Neural cell (in vitro differentiated cells): ENCODE measurements at regions not wholly inside any gene's neighbourhood (a gene's known extent, or its start where the extent isn't known, plus 50 kb on each side); places are given as distances from the start of the nearest gene placed in this dataset.

ENCODE experiments used
- H2AFZ ChIP-seq: fragments of 200-600, 300-800 bp; sonication (generic), shearing (Covaris generic); 2 replicates; pipeline ENCODE4 v1.6.0; 2014; ENCODE audit warnings: low read depth, mild to moderate bottlenecking, antibody characterized with exemption, low read length, moderate library complexity
- H3F3A ChIP-seq: fragments of 200-600 bp; shearing (Covaris generic); 2 replicates; pipeline ENCODE4 v1.6.1; 2016; ENCODE audit warnings: mild to moderate bottlenecking, moderate library complexity, mixed read lengths, antibody characterized with exemption, low read length; ENCODE audit not compliant: insufficient read depth, poor library complexity, severe bottlenecking
- H3K27ac ChIP-seq: fragments of 200-600, 300-800 bp; sonication (generic), shearing (Covaris generic); 2 replicates; pipeline ENCODE4 v1.5.1; 2014; ENCODE audit warnings: mild to moderate bottlenecking, low read length, moderate library complexity
- H3K27me3 ChIP-seq: fragments of 300-800, 200-600 bp; sonication (generic), shearing (Covaris generic); 2 replicates; pipeline ENCODE4 v1.6.0; 2014; ENCODE audit warnings: mild to moderate bottlenecking, low read depth, low read length, moderate library complexity; ENCODE audit not compliant: insufficient read depth
- H3K36me3 ChIP-seq: fragments of 300-800, 200-600 bp; sonication (generic), shearing (Covaris generic); 2 replicates; pipeline ENCODE4 v1.5.1; 2014; ENCODE audit warnings: mild to moderate bottlenecking, antibody characterized with exemption, low read length, moderate library complexity; ENCODE audit not compliant: insufficient read depth
- H3K4me2 ChIP-seq: fragments of 300-800, 200-600 bp; sonication (generic), shearing (Covaris generic); 2 replicates; pipeline ENCODE4 v1.6.0; 2014; ENCODE audit warnings: mild to moderate bottlenecking, low read length
- H3K4me3 ChIP-seq: fragments of 300-800, 200-600 bp; sonication (generic), shearing (Covaris generic); 2 replicates; pipeline ENCODE4 v1.5.1; 2014; ENCODE audit warnings: mild to moderate bottlenecking, low read length, moderate library complexity
- H3K79me2 ChIP-seq: fragments of 200-600 bp; shearing (Covaris generic); replicated peaks from 2 replicates; pipeline ENCODE4 v1.6.0; 2014; ENCODE audit warnings: mild to moderate bottlenecking, low read length, moderate library complexity; ENCODE audit not compliant: insufficient read depth
- H3K9ac ChIP-seq: fragments of 300-800, 200-600 bp; sonication (generic), shearing (Covaris generic); 2 replicates; pipeline ENCODE4 v1.6.1; 2016; ENCODE audit warnings: mild to moderate bottlenecking, low read length, mixed read lengths
- H3K9me2 ChIP-seq: fragments of 200-600 bp; shearing (Covaris generic); 2 replicates; pipeline ENCODE4 v1.6.1; 2016; ENCODE audit warnings: mild to moderate bottlenecking, low read length, mixed read lengths; ENCODE audit not compliant: insufficient read depth
- H3K9me3 ChIP-seq: fragments of 200-600, 300-800 bp; sonication (generic), shearing (Covaris generic); 2 replicates; pipeline ENCODE4 v1.6.1; 2016; ENCODE audit warnings: mild to moderate bottlenecking, mixed run types, low read length, moderate library complexity, mixed read lengths
- H4K20me1 ChIP-seq: fragments of 200-600 bp; shearing (Covaris generic); 2 replicates; pipeline ENCODE4 v1.6.1; 2016; ENCODE audit warnings: mild to moderate bottlenecking, mixed run types; ENCODE audit not compliant: insufficient read depth
- EP300 ChIP-seq: fragments of 450-650 bp; conservative IDR thresholded peaks from 2 replicates; pipeline ENCODE4 v1.6.1; 2014; ENCODE audit warnings: antibody characterized with exemption, mild to moderate bottlenecking, moderate library complexity; ENCODE audit not compliant: poor library complexity, severe bottlenecking
- EZH2 ChIP-seq: fragments of 200-600, 300-800 bp; shearing (Covaris generic), sonication (generic); IDR thresholded peaks from 2 replicates; pipeline ENCODE4 v1.6.1; 2014; ENCODE audit warnings: antibody characterized with exemption, low read length, borderline replicate concordance, mild to moderate bottlenecking; ENCODE audit not compliant: insufficient read depth, poor library complexity, severe bottlenecking
- MXI1 ChIP-seq: fragments of 450-650 bp; conservative IDR thresholded peaks from 2 replicates; pipeline ENCODE4 v1.6.1; 2014; ENCODE audit warnings: antibody characterized with exemption, mild to moderate bottlenecking; ENCODE audit not compliant: poor library complexity, severe bottlenecking
- POLR2AphosphoS5 ChIP-seq: IDR thresholded peaks from 2 replicates; pipeline ENCODE4 v1.6.1; 2012
- RAD21 ChIP-seq: fragments of 450-650 bp; conservative IDR thresholded peaks from 2 replicates; pipeline ENCODE4 v1.6.1; 2014; ENCODE audit warnings: antibody characterized with exemption, mild to moderate bottlenecking, moderate library complexity
- SMC3 ChIP-seq: fragments of 450-650 bp; conservative IDR thresholded peaks from 2 replicates; pipeline ENCODE4 v1.6.1; 2014; ENCODE audit warnings: antibody characterized with exemption, mild to moderate bottlenecking, moderate library complexity; ENCODE audit not compliant: poor library complexity
- TAF1 ChIP-seq: IDR thresholded peaks from 2 replicates; pipeline ENCODE4 v1.6.1; 2012; ENCODE audit warnings: low read depth
- TF ChIP-seq, protein P1 (sequence below): IDR thresholded peaks from 2 replicates; pipeline ENCODE4 v1.6.1; 2012; ENCODE audit warnings: borderline replicate concordance
- TF ChIP-seq, protein P2 (sequence below): fragments of 450-650 bp; IDR thresholded peaks from 2 replicates; pipeline ENCODE4 v1.5.1; 2014; ENCODE audit warnings: antibody characterized with exemption, mild to moderate bottlenecking, moderate library complexity; ENCODE audit not compliant: poor library complexity, severe bottlenecking

- Histone ChIP-seq H3K9me2 (no peaks in the 10 kb centered on the region), H3K4me2 (no peak overlapping the region), H3K27ac (no peak overlapping the region), H2AFZ (no peak overlapping the region), H3K79me2 (no peaks in the 10 kb centered on the region), H3K9ac (no peak overlapping the region), H3F3A (no peaks in the 10 kb centered on the region), H3K4me3 (no peak overlapping the region), H3K9me3 (no peaks in the 10 kb centered on the region), H4K20me1 (no peaks in the 10 kb centered on the region), H3K36me3 (no peaks in the 10 kb centered on the region), H3K27me3 (no peaks in the 10 kb centered on the region)
- TF ChIP-seq, protein P1, sequence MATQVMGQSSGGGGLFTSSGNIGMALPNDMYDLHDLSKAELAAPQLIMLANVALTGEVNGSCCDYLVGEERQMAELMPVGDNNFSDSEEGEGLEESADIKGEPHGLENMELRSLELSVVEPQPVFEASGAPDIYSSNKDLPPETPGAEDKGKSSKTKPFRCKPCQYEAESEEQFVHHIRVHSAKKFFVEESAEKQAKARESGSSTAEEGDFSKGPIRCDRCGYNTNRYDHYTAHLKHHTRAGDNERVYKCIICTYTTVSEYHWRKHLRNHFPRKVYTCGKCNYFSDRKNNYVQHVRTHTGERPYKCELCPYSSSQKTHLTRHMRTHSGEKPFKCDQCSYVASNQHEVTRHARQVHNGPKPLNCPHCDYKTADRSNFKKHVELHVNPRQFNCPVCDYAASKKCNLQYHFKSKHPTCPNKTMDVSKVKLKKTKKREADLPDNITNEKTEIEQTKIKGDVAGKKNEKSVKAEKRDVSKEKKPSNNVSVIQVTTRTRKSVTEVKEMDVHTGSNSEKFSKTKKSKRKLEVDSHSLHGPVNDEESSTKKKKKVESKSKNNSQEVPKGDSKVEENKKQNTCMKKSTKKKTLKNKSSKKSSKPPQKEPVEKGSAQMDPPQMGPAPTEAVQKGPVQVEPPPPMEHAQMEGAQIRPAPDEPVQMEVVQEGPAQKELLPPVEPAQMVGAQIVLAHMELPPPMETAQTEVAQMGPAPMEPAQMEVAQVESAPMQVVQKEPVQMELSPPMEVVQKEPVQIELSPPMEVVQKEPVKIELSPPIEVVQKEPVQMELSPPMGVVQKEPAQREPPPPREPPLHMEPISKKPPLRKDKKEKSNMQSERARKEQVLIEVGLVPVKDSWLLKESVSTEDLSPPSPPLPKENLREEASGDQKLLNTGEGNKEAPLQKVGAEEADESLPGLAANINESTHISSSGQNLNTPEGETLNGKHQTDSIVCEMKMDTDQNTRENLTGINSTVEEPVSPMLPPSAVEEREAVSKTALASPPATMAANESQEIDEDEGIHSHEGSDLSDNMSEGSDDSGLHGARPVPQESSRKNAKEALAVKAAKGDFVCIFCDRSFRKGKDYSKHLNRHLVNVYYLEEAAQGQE: no peak
- TF ChIP-seq TAF1 (no peak), SMC3 (no peak), EP300 (no peak), POLR2AphosphoS5 (no peak), MXI1 (no peak), EZH2 (no peak), RAD21 (no peak)
Measured at GRCh38 chr9:129340427-129341170, 162.5 kb upstream of the IER5L start.

DNA sequence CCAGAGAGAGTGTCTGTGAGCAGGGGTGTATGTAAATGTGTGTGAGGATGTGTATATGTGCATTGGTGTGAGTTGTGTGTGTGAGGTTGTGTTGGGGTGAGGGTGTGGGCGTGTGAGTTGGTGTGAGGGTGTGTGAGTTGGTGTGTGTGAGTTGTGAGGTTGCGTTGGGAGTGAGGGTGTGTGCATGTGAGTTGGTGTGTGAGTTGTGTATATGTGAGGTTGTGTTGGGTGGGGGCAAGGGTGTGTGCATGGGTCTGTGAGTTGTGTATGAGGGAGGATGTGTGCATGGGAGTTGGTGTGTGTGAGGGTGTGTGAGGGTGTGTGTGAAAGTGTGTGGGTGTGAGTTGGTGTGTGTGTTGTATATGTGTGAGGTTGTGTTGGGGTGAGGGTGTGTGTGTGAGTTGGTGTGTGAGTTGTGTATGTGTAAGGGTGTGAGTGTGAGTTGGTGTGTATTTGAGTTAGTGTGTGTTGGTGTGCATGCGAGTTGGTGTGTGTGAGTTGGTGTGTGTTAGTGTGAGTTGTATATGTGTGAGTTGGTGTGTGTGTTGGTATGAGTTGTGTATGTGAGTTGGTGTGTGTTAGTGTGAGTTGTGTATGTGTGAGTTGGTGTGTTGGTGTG is 161.6 kb upstream of the IER5L start:
- Histone ChIP-seq H3K9ac (no peak overlapping the region), H3K4me3 (no peak overlapping the region)

More for the DNA sequence above, 161.6 kb upstream of the IER5L start:
- H2AFZ ChIP-seq: no peak overlapping the region
- no peaks in the 10 kb centered on the region for H3F3A ChIP-seq
- TF ChIP-seq TAF1 (no peak), RAD21 (no peak), EZH2 (no peak), EP300 (no peak), MXI1 (no peak)
- TF ChIP-seq, protein P2, sequence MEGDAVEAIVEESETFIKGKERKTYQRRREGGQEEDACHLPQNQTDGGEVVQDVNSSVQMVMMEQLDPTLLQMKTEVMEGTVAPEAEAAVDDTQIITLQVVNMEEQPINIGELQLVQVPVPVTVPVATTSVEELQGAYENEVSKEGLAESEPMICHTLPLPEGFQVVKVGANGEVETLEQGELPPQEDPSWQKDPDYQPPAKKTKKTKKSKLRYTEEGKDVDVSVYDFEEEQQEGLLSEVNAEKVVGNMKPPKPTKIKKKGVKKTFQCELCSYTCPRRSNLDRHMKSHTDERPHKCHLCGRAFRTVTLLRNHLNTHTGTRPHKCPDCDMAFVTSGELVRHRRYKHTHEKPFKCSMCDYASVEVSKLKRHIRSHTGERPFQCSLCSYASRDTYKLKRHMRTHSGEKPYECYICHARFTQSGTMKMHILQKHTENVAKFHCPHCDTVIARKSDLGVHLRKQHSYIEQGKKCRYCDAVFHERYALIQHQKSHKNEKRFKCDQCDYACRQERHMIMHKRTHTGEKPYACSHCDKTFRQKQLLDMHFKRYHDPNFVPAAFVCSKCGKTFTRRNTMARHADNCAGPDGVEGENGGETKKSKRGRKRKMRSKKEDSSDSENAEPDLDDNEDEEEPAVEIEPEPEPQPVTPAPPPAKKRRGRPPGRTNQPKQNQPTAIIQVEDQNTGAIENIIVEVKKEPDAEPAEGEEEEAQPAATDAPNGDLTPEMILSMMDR: no peak
- H3K36me3 ChIP-seq: no peaks in the 10 kb centered on the region
- no peaks in the 10 kb centered on the region for H3K9me2 ChIP-seq
- no peaks in the 10 kb centered on the region for H4K20me1 ChIP-seq
- no peaks in the 10 kb centered on the region for H3K9me3 ChIP-seq
- H3K4me2 ChIP-seq: no peak overlapping the region
- H3K27me3 ChIP-seq: no peaks in the 10 kb centered on the region
- no peaks in the 10 kb centered on the region for H3K79me2 ChIP-seq
- no peak overlapping the region for H3K27ac ChIP-seq
